GM21786 (cell line): ENCODE measurements at regions not wholly inside any gene's neighbourhood (a gene's known extent, or its start where the extent isn't known, plus 50 kb on each side); places are given as distances from the start of the nearest gene placed in this dataset.

Experiments used
- ATAC-seq: cut with Tn5 transposase; IDR thresholded peaks from one replicate; pipeline ENCODE4 v1.9.1; 2021; ENCODE audit not compliant: unreplicated experiment

- no peak for ATAC-seq
Observed at GRCh38 chr13:50585674-50586413, 257.6 kb downstream of the DLEU7 start.

GRCh38 chr13:50586414-50587083 lies 256.9 kb downstream of the DLEU7 start:
- ATAC-seq: no peak

GRCh38 chr13:50587115-50587514 lies 256.4 kb downstream of the DLEU7 start:
- ATAC-seq: no peak

- ATAC-seq: no peak
Observed at GRCh38 chr13:50587645-50588373, 255.7 kb downstream of the DLEU7 start.

GRCh38 chr13:50588491-50589130 lies 254.9 kb downstream of the DLEU7 start:
- ATAC-seq: no peak

GRCh38 chr13:50589139-50589538 lies 254.4 kb downstream of the DLEU7 start:
- ATAC-seq: no peak

GRCh38 chr13:50589651-50590054 lies 253.8 kb downstream of the DLEU7 start:
- no peak for ATAC-seq

- ATAC-seq: no peak
Observed at GRCh38 chr13:50592412-50593155, 250.9 kb downstream of the DLEU7 start.

GRCh38 chr13:50593207-50593606 lies 250.3 kb downstream of the DLEU7 start:
- no peak for ATAC-seq

GRCh38 chr13:50594276-50595051 lies 249.0 kb downstream of the DLEU7 start:
- peak; percentile 87 for ATAC-seq

GRCh38 chr13:50595196-50595595 lies 248.3 kb downstream of the DLEU7 start:
- no peak for ATAC-seq

GRCh38 chr13:50596156-50596555 lies 247.3 kb downstream of the DLEU7 start:
- no peak for ATAC-seq

GRCh38 chr13:50596776-50597203 lies 246.7 kb downstream of the DLEU7 start:
- ATAC-seq: no peak

- ATAC-seq: no peak
Observed at GRCh38 chr13:50598338-50598737, 245.2 kb downstream of the DLEU7 start.

- ATAC-seq: no peak
Observed at GRCh38 chr13:50599046-50599445, 244.4 kb downstream of the DLEU7 start.

GRCh38 chr13:50599927-50600326 lies 243.6 kb downstream of the DLEU7 start:
- ATAC-seq: no peak

- ATAC-seq: no peak
Observed at GRCh38 chr13:50608370-50608769, 235.1 kb downstream of the DLEU7 start.

- no peak for ATAC-seq
Observed at GRCh38 chr13:50609011-50609410, 234.5 kb downstream of the DLEU7 start.

GRCh38 chr13:50610238-50610637 lies 233.3 kb downstream of the DLEU7 start:
- no peak for ATAC-seq
